ENCODE measurements at regions not wholly inside any gene's neighbourhood (a gene's known extent, or its start where the extent isn't known, plus 50 kb on each side); places are given as distances from the start of the nearest gene placed in this dataset.

DNA sequence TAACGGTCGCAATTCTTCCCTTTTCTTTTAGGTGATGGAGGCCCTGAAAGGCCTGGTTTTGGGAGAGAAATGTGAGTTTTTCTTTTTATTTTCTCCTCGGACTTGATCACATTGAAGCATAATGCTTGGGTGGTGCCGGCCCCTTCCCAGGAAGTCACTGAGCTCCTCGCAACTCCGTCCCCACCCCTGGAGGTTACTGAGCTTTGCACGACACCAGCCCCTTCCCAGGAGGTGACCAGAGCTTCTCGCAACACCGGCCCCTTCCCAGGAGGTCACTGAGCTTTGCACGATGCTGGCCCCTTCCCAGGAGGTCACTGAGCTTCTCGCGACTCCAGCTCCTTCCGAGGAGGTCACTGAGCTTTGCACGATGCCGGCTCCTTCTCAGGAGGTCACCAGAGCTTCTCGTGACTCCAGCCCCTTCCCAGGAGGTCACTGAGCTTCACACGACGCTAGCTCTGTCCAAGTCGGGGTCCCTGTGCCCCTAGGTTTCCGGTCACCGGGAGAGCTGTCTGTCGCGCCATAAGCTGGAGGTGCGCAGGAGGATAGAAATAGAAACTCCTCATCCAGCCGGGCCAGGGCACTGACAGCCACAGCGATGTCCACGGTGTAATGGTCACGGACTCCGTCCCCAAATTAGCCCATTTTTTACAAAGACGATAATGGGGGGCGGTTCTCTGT lies 586.4 kb downstream of the BRD1 start:
- 82% methylated on average over 31 of the region's 31 CpGs for WGBS (ENCODE audit: insufficient coverage)
- DNase-seq: no peak
- Histone ChIP-seq H3K9me3 (no peaks in the 10 kb centered on the region), H3K27me3 (replicated peaks in 1 of 2; ENCODE audit: control insufficient read depth in 2 of 2, extremely low read depth in 1 of 2, insufficient read depth in 2 of 2, low read length in 1 of 2) (peaks cover 0 to 39% of the 10 kb centered on the region in 2 experiments), H3K27ac (ENCODE audit: low read length) (no peak overlapping the region), H3K4me3 (ENCODE audit: control insufficient read depth in 1 of 2, extremely low read depth in 1 of 2, low read length in 1 of 2) (no peak overlapping the region), H3K4me1 (ENCODE audit: control insufficient read depth in 1 of 2, extremely low read depth in 1 of 2, insufficient read depth in 2 of 2, low read length in 2 of 2) (no peaks in the 10 kb centered on the region), H3K36me3 (ENCODE audit: control insufficient read depth in 2 of 2, extremely low read depth in 1 of 2, insufficient read depth in 1 of 2, low read length in 1 of 2) (no peaks in the 10 kb centered on the region)
- no peaks in the 10 kb centered on the region for H3K36me3 Mint-ChIP-seq
- H3K4me1 Mint-ChIP-seq: no peaks in the 10 kb centered on the region
- no peak overlapping the region for H3K27ac Mint-ChIP-seq
- no peak overlapping the region for H3K4me3 Mint-ChIP-seq
- ATAC-seq (replicated peaks in 1 of 4): no peak
- ChIA-PET CTCF (no interaction called here), POLR2A (no interaction called here)
- H3K9me3 Mint-ChIP-seq: no peaks in the 10 kb centered on the region
- H3K27me3 Mint-ChIP-seq: peaks cover 5 to 7% of the 10 kb centered on the region in 2 donors

- H3K36me3 Mint-ChIP-seq: no peaks in the 10 kb centered on the region
- CTCF ChIA-PET: no interaction called here
- no peak overlapping the region for H3K4me3 Mint-ChIP-seq
- DNase-seq (no peak), ATAC-seq (replicated peaks in 1 of 4) (no peak)
- H3K27me3 Mint-ChIP-seq: peaks cover 5 to 7% of the 10 kb centered on the region in 2 donors
- Histone ChIP-seq H3K36me3 (ENCODE audit: control insufficient read depth in 2 of 2, extremely low read depth in 1 of 2, insufficient read depth in 1 of 2, low read length in 1 of 2) (no peaks in the 10 kb centered on the region), H3K4me3 (ENCODE audit: control insufficient read depth in 1 of 2, extremely low read depth in 1 of 2, low read length in 1 of 2) (no peak overlapping the region), H3K4me1 (ENCODE audit: control insufficient read depth in 1 of 2, extremely low read depth in 1 of 2, insufficient read depth in 2 of 2, low read length in 2 of 2) (no peaks in the 10 kb centered on the region), H3K27ac (ENCODE audit: low read length) (no peak overlapping the region), H3K27me3 (replicated peaks in 1 of 2; ENCODE audit: control insufficient read depth in 2 of 2, extremely low read depth in 1 of 2, insufficient read depth in 2 of 2, low read length in 1 of 2) (peaks cover 0 to 45% of the 10 kb centered on the region in 2 experiments), H3K9me3 (no peaks in the 10 kb centered on the region)
- no peaks in the 10 kb centered on the region for H3K4me1 Mint-ChIP-seq
- H3K27ac Mint-ChIP-seq: no peak overlapping the region
- POLR2A ChIA-PET: no interaction called here
- WGBS (ENCODE audit: insufficient coverage): 73% methylated on average over 12 of the region's 12 CpGs
- H3K9me3 Mint-ChIP-seq: no peaks in the 10 kb centered on the region
Measured at GRCh38 chr22:49240472-49240871, 587.2 kb downstream of the BRD1 start.

DNA sequence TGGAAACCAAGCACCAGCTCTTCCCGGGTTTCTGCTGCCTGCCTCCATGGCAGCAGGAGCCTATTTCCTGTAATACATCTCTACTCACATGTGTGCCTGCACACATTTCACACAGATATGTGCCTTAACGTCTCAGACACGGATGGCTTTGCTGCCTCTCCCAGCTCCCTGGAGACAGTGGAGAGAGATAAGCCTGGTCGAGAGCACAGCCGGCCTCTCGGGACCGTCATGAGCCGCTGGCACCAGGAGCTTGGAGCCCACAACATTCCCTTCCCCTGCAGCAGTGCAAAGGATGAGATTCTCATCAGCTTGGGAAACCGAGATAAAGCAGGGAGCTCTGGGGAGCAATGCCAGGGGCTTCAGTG lies 587.7 kb downstream of the BRD1 start:
- DNase-seq (no peak), ATAC-seq (replicated peaks in 1 of 4) (no peak)
- no peaks in the 10 kb centered on the region for H3K9me3 Mint-ChIP-seq
- ChIA-PET CTCF (no interaction called here), POLR2A (no interaction called here)
- H3K27ac Mint-ChIP-seq: no peak overlapping the region
- H3K36me3 Mint-ChIP-seq: no peaks in the 10 kb centered on the region
- Histone ChIP-seq H3K4me1 (ENCODE audit: control insufficient read depth in 1 of 2, extremely low read depth in 1 of 2, insufficient read depth in 2 of 2, low read length in 2 of 2) (no peaks in the 10 kb centered on the region), H3K27me3 (replicated peaks in 1 of 2; ENCODE audit: control insufficient read depth in 2 of 2, extremely low read depth in 1 of 2, insufficient read depth in 2 of 2, low read length in 1 of 2) (peaks cover 0 to 45% of the 10 kb centered on the region in 2 experiments), H3K36me3 (ENCODE audit: control insufficient read depth in 2 of 2, extremely low read depth in 1 of 2, insufficient read depth in 1 of 2, low read length in 1 of 2) (no peaks in the 10 kb centered on the region), H3K27ac (ENCODE audit: low read length) (no peak overlapping the region), H3K9me3 (no peaks in the 10 kb centered on the region), H3K4me3 (ENCODE audit: control insufficient read depth in 1 of 2, extremely low read depth in 1 of 2, low read length in 1 of 2) (no peak overlapping the region)
- H3K4me3 Mint-ChIP-seq: no peak overlapping the region
- H3K27me3 Mint-ChIP-seq: peaks cover 5 to 7% of the 10 kb centered on the region in 2 donors
- WGBS (ENCODE audit: insufficient coverage): 63% methylated on average over 2 of the region's 9 CpGs
- no peaks in the 10 kb centered on the region for H3K4me1 Mint-ChIP-seq

- H3K27ac Mint-ChIP-seq: no peak overlapping the region
- no peaks in the 10 kb centered on the region for H3K4me1 ChIP-seq (ENCODE audit: control insufficient read depth in 1 of 2, extremely low read depth in 1 of 2, insufficient read depth in 2 of 2, low read length in 2 of 2)
Measured at GRCh38 chr22:49239264-49240015, 588.2 kb downstream of the BRD1 start.

GRCh38 chr22:49238181-49239141 lies 589.2 kb downstream of the BRD1 start:
- no peak overlapping the region for H3K27ac ChIP-seq (ENCODE audit: low read length)
- no peaks in the 10 kb centered on the region for H3K9me3 Mint-ChIP-seq
- POLR2A ChIA-PET: no interaction called here
- WGBS (ENCODE audit: insufficient coverage): 76% methylated on average over 22 of the region's 25 CpGs
- no peaks in the 10 kb centered on the region for H3K36me3 Mint-ChIP-seq
- H3K27me3 ChIP-seq (replicated peaks in 1 of 2; ENCODE audit: control insufficient read depth in 2 of 2, extremely low read depth in 1 of 2, insufficient read depth in 2 of 2, low read length in 1 of 2): peaks cover 0 to 36% of the 10 kb centered on the region in 2 experiments
- H3K4me1 Mint-ChIP-seq: no peaks in the 10 kb centered on the region
- H3K27me3 Mint-ChIP-seq: peaks cover 2 to 5% of the 10 kb centered on the region in 2 donors
- DNase-seq (no peak), ATAC-seq (replicated peaks in 1 of 4) (no peak)
- no peak overlapping the region for H3K4me3 Mint-ChIP-seq
- CTCF ChIA-PET: no interaction called here
- H3K36me3 ChIP-seq (ENCODE audit: control insufficient read depth in 2 of 2, extremely low read depth in 1 of 2, insufficient read depth in 1 of 2, low read length in 1 of 2): no peaks in the 10 kb centered on the region
- H3K4me1 ChIP-seq (ENCODE audit: control insufficient read depth in 1 of 2, extremely low read depth in 1 of 2, insufficient read depth in 2 of 2, low read length in 2 of 2): no peaks in the 10 kb centered on the region
- H3K4me3 ChIP-seq (ENCODE audit: control insufficient read depth in 1 of 2, extremely low read depth in 1 of 2, low read length in 1 of 2): no peak overlapping the region
- no peak overlapping the region for H3K27ac Mint-ChIP-seq
- no peaks in the 10 kb centered on the region for H3K9me3 ChIP-seq

More at GRCh38 chr22:49239264-49240015, 588.2 kb downstream of the BRD1 start:
- peaks cover 0 to 41% of the 10 kb centered on the region in 2 experiments for H3K27me3 ChIP-seq (replicated peaks in 1 of 2; ENCODE audit: control insufficient read depth in 2 of 2, extremely low read depth in 1 of 2, insufficient read depth in 2 of 2, low read length in 1 of 2)
- ATAC-seq (replicated peaks in 1 of 4) (no peak), DNase-seq (no peak)
- Mint-ChIP-seq H3K4me1 (no peaks in the 10 kb centered on the region), H3K27me3 (peaks cover 5 to 6% of the 10 kb centered on the region in 2 donors), H3K36me3 (no peaks in the 10 kb centered on the region), H3K4me3 (no peak overlapping the region), H3K9me3 (no peaks in the 10 kb centered on the region)
- ChIA-PET CTCF (no interaction called here), POLR2A (no interaction called here)
- no peak overlapping the region for H3K27ac ChIP-seq (ENCODE audit: low read length)
- H3K4me3 ChIP-seq (ENCODE audit: control insufficient read depth in 1 of 2, extremely low read depth in 1 of 2, low read length in 1 of 2): no peak overlapping the region
- no peaks in the 10 kb centered on the region for H3K9me3 ChIP-seq
- WGBS (ENCODE audit: insufficient coverage): 75% methylated on average over 16 of the region's 18 CpGs
- no peaks in the 10 kb centered on the region for H3K36me3 ChIP-seq (ENCODE audit: control insufficient read depth in 2 of 2, extremely low read depth in 1 of 2, insufficient read depth in 1 of 2, low read length in 1 of 2)

- no peak for ATAC-seq (replicated peaks in 1 of 4)
Measured at GRCh38 chr22:49237703-49238102, 590.0 kb downstream of the BRD1 start.

More at GRCh38 chr22:49237703-49238102, 590.0 kb downstream of the BRD1 start:
- Mint-ChIP-seq H3K27ac (no peak overlapping the region), H3K4me1 (no peaks in the 10 kb centered on the region), H3K27me3 (peaks cover 0 to 6% of the 10 kb centered on the region in 2 donors), H3K4me3 (no peak overlapping the region), H3K36me3 (no peaks in the 10 kb centered on the region), H3K9me3 (no peaks in the 10 kb centered on the region)
- H3K4me1 ChIP-seq (ENCODE audit: control insufficient read depth in 1 of 2, extremely low read depth in 1 of 2, insufficient read depth in 2 of 2, low read length in 2 of 2): no peaks in the 10 kb centered on the region
- H3K27me3 ChIP-seq (replicated peaks in 1 of 2; ENCODE audit: control insufficient read depth in 2 of 2, extremely low read depth in 1 of 2, insufficient read depth in 2 of 2, low read length in 1 of 2): peaks cover 0 to 35% of the 10 kb centered on the region in 2 experiments
- DNase-seq: no peak
- no peak overlapping the region for H3K27ac ChIP-seq (ENCODE audit: low read length)
- no peak overlapping the region for H3K4me3 ChIP-seq (ENCODE audit: control insufficient read depth in 1 of 2, extremely low read depth in 1 of 2, low read length in 1 of 2)
- 57% methylated on average over 4 of the region's 7 CpGs for WGBS (ENCODE audit: insufficient coverage)
- H3K9me3 ChIP-seq: no peaks in the 10 kb centered on the region
- ChIA-PET CTCF (no interaction called here), POLR2A (no interaction called here)
- no peaks in the 10 kb centered on the region for H3K36me3 ChIP-seq (ENCODE audit: control insufficient read depth in 2 of 2, extremely low read depth in 1 of 2, insufficient read depth in 1 of 2, low read length in 1 of 2)

Data from T-cell (primary cell).